HG02840 (cell line): ENCODE measurements at regions not wholly inside any gene's neighbourhood (a gene's known extent, or its start where the extent isn't known, plus 50 kb on each side); places are given as distances from the start of the nearest gene placed in this dataset.

ENCODE experiments used
- ATAC-seq: cut with Tn5 transposase; IDR thresholded peaks from one replicate; pipeline ENCODE4 v1.9.1; 2021; ENCODE audit warnings: mild to moderate bottlenecking, moderate library complexity, moderate number of reproducible peaks; ENCODE audit not compliant: unreplicated experiment, low FRiP score

DNA sequence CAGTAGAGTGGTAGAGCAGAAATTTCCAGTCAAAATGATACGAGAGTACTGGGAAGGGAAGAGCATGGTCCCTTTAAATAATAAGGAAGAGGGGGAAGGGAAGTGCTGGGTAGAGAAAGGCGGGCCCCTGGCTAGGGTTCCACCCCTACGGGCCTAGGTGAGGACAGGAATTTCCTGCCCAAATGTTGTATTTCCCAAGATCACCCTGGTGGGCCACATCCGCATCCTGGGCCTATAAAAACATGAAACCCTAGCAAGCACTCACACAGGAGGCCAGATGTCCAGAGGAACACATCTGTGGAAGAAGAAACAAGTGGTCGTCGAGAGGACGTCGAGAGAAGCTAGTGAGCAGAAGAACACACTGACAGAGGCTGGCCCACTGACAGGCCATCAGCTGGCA, 661.2 kb downstream of the SQOR start:
- ATAC-seq = no peak

DNA sequence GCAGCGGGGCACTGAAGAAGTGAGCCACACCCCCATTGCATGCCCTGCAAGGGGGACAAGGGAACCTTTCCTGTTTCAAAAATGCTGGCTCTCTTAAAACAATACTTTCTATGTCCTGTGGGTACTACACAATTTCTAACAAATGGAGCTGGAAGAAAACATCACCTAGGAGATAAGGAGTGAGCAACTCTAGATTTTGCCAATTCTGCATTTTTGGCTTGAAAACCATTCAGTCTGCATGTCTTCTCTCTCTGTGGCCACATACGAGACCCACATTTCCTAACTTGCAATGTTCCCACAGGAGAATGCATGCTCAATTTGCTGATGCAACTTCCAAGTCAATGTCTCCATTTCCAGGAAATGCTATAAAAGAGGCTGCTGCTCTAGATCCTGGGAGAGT, 662.0 kb downstream of the SQOR start:
- ATAC-seq = no peak

DNA sequence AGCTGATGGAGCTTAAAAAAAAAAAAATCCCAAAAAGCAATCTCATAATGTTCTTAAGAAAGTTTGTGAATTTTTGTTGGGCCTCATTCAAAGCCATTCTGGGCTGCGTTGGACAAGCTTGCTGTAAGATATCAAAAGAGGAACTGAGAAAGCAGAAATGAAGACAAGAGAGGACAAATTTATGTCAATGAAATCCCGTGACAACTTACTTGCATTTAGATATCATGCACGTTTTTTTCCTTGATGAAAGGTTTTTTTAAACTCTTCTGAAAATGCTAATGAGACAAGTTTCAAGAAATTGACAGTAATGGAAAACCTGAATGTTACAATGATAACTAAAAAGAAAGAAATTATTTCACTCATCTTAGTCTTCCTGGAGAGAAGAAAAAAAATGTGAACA, 662.9 kb downstream of the SQOR start:
- no peak for ATAC-seq

DNA sequence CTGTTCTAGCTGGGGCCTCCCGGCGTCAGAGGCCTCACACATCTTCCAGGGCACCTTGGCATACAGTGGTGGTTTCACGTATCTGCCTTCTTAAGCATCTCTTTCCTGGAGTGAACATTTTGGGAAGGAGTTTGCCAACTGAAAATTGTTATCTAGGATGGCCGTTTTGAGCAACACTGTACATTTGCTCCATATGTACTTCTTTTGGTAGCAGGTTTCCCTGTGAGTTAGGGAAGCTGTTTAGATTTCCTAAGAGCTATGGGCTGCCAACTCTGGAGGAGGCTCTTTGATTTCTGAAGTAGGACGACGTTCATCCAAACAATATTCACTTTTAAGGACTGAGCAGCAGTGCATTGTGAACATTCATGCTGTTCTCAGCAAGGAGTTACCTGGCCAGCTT, 665.9 kb downstream of the SQOR start:
- ATAC-seq = no peak

DNA sequence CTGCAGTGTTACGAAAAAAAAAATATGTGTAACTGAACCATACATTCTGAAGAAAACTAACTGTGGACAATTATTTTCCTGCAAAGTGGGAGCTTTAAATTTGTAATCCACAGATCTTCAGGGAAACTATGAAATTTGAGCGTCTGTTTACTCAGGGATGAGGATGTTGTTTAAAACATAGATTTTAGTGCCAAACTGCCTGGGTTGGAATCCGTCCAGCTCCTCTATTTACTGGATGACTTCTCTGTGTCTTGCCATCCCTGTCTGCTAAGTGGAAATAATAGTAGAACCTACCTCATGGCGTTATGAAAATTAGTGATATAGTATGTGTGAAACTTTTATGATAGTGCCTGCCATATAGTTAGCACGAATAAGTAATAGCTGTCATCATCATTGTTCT, 666.5 kb downstream of the SQOR start:
- ATAC-seq = no peak

DNA sequence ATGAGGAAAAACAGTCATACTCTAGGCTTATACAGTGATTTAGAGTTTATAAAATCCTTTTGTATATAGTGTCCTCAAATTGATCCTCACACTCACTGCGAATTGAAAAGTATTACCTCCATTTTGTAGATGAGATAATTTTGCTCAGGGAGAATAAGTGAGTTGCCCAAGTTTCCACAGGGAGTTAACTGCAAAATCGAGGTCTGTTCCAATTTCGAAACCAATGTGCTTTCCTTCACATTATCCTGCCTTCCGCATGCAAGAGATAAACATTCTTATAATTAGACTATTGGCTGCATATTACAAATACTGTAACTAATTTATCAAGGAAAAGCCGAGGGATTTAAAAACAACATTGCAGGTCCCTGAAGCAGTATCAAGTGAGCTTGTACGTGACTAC, 667.0 kb downstream of the SQOR start:
- no peak for ATAC-seq

DNA sequence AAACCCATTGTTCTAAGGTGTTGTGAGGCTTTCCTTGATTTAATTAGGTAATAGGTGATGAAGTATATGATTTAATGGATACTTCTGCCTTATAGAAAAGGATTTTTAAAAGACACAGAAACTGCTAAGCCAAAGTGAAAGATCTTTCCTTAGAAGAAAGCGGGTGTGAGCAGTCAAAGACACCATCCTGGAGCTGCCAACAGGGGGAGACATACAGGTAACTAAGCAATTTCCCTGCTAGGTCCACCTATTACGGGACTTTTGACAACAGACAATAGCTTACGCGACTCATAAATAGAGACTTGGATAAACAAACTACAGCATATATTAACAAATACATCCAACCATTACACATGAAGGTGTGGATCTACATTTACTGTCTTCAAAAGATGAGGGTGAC, 669.5 kb downstream of the SQOR start:
- no peak for ATAC-seq

DNA sequence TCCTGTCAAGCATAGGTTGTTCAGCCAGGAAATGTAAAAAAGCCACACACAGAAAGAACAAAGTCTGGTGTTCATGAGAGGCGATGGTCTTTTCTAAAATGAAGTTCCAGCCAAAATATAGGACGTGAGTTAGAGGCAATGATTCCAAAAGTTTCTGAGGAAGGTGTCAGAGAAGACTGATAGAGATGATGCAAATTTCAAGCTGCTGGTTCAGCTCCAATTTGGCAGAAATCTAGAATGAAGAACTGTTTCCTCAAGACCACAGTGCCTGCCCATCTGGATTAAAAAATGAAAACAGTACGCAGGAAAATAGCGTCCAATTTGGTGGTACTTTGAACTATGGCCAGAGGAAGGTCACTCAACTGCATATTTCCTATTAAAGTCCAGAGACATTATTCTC, 672.9 kb downstream of the SQOR start:
- no peak for ATAC-seq

DNA sequence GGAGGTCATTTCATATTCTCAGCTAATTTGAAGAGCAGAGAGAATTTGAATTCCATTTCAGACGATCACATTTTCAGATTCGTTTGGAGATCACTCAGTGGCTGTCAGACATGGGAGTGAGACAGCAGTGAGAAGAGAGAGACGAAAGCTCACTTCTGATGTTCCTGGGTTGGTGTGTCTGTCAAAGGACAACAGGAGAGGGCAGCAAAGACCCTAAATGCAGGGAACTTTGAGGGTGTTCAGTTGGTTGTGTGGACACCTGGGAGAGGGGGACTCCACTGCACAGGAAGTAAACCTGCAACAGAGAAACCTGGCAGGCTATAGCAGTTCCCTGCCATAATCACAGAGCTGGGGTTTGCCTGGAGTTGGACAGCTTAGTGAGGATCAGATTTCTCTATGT, 675.1 kb downstream of the SQOR start:
- no peak for ATAC-seq

DNA sequence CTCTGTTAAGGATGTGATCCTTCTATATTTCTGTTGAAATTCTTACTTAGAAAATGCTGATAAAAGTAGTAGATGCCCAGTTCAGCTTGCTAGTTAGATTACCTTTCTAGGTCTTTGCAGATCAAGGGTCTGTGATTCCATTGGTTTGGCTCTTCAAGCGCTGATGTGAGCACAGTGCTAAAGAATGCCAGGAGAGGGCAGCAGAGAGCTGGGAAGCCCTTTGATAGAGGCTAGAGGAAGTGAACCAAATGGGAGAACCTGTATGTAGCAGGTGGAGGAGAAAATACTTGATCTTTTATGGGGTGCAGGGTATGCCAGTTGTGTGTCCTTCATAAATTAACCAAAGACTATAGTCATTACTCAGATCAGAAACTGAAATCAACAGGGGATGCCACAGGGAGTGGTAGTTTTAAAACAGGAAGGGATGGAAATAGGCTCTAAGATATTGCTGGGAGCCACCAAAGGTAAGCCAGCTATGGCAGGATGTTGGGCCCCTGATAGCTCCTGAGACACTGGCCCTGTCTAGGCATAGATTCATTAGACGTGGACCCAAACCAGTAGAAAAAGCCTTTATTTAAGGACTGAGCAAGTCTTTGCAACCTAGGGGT, 677.4 kb downstream of the SQOR start:
- ATAC-seq = no peak

DNA sequence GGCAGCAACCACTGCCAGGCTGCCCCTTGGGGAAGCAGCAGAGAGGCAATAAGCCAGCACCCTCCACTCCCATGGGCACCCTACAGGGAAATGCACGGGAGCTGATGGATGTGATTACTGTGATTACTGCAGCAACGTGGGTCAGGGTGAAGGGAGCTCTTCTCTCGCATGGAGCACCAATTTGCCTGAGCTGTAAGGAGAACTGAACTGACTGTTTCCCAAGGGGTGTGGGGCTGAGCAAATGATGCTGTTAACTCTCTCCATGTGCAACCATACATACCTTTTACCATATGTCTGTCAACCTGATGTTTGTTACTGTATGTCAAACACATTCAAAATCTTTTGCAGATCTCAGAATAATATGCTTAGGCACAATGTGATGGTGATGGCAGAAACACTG, 680.6 kb downstream of the SQOR start:
- ATAC-seq = no peak

DNA sequence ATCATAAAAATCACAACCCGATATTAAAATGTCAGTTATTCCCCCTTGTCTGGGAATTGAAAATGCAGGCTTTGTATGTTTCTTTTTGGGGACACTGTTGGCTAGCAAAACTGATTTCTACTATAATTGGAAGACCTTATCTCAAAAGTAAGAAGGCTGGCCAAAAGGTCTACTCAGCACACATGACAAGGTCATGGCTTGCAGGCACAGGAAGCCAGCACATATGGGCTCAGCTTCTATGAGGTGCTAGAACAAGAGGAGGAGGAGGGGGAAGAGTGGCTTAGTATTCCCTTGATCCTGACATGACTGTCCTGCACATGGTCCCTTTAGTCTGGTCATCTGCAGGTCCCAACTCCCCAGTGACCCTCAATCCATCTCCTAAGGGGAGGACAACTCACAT, 681.2 kb downstream of the SQOR start:
- no peak for ATAC-seq

DNA sequence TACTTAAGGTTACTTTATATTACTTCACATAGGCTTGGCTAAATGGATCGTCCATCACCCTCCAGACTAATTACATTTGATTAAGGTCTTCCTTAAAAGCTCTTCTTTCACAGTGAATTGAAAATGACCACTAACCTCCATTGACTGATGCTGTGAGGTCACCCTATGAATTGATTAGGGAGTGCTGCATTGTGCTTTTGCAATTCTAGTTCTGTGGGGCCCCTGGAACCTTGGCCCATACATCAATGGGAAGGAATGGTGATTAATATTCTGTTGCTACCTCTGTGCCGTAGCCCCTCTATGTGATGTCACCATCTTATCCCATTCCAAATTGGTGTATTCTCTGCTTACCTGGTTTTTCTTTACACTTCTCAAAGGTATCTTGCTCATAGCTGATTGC, 682.2 kb downstream of the SQOR start:
- ATAC-seq = no peak

DNA sequence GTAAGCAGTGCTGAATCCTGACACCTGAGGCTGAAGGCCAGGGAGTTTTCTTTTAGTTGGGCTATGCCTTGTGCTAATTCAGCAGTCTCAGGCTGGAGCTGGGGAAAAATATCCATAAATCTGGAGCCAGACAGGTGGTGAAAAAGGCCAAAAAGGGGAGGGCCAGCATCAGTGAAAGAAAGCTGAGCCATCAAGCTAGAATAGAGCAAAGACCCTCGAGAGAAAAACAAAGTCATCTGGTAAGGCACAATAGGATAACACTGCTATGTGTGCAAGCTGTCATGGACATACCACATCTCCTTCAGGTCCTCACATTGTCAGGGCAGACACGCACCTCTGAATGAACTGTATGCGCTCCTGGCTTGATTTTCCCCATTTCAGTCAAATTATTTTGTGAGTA, 687.9 kb downstream of the SQOR start:
- ATAC-seq = no peak

DNA sequence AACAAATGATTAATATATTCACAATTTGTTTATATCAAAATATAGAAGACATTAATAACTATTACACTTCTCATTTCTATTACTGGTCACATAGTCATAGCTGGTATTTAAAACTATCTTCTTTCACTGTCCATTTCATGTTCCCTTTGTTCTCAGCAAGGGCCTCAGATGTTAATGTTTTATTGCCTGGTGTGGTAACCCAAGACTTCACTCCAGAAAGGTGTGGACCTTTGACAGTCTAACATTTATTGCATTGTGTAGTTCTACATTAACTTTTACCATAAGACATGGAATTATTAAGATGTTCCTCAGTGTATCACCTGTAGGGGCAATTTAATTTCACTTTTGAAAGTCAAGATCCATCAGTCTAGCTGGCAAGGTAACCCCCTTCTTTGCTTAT, 691.3 kb downstream of the SQOR start:
- ATAC-seq = no peak

DNA sequence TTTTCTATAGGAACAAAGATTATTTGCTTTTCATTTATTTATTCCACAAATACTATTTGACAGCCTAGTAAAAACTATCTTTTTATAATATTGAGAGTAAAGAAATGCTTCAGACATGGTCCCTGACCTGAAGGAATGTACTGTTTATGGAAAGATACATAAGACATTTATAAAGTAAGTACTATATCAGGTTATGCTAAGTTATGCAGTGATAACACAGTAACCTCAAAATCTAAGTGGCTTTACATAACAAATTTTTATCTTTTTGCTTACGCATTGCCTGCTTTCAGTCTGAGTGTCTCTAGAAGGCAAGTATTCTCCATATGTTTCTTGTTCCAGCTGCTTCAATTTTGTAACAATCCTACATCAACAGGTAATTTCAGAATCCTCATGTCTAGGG, 694.0 kb downstream of the SQOR start:
- no peak for ATAC-seq

DNA sequence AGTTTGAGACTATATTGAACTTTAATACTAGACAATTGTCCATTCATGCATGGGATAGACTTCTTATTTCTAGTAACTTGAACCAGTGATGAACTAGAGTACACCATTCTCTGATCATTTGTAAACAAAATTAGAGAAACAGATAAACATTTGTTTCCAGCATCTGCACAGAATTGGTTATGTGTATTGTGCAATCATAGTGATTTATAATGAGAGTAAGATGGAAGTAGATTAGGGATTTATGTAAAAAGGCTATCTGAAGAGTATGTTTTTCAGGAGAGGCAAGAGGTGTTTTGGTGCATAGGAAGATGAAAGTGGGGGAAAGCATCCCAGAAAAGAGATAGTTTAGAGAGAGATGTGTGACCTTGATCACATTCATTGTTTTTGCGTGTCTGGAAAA, 695.0 kb downstream of the SQOR start:
- ATAC-seq = no peak

DNA sequence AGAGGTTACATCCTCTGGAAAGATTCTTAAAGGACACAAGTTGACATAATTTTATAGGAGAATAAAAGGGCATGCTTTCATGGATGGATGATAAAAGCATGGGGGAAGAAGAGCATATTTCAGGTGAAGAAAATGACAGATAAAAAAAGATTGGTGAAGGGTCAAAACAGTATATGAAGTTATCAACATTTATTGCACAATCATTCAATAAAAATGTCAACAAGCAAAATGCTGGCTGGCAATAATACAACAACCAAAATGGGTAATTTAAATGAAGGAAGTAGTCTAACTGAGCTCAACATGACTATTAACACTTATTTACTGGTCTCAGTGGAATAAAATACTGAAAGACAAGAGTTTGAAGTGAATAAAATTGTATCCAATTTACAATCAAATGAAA, 696.7 kb downstream of the SQOR start:
- ATAC-seq = no peak

DNA sequence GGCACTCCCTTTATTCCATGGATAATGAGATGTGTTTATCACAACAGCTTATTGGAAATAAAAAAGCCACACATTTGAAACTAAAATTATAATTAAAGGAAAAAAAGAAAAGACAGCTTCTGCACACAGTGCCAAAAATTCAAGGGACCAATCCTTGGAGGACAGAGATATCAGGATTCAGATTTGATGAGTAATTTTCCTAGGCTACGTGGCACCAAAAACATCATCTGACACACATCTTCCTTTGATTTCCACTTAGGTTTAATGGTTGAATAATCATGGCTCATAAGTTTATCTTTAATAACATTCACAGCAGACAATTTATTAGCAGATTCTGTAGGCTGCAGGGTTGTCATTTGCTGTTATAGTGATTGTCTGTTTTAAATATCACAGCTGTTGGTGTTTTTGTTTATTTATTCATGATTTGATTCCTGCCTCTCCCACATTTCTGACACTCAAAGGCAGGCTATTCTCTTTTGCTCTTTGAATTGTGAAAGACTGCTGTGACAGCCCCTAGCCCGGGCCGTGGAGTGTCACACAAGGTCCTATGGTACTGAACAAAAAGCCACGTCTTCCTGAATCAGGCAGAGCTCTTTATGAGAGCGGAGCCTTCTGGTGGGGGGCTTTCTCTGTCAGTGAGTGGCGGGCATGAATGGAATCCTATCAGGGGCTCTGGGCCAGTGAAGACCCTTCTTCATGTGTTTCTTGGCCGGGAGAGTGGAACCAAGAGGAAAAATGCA, 708.5 kb downstream of the SQOR start:
- no peak for ATAC-seq

DNA sequence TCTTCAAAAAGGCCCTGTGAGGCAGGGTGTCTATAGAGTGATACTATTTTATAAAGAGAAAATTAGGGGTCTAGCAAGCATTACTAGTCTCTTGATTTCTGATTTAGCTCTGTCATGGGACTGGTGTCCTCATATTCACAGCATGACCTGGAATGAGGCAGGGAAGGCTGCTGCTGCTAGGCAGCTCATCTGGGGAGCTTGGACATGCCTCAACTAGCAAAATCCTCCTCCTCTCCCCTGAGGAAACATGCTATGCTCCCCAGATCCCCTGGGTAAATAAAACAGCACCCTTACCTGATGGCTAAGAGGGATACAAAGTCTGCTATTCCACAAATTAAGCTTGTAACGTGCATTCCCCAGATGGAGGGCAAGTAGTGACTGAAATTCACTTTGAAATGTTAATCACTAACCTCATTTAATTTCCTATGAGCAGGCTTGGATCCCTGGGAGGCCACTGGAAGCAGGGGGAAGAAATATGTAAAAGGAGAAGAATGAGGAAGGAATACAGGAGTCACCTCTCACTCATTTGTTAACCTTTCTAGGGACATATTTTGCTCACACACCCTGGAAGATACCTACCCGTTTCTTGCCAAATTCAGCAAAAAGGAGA, 709.4 kb downstream of the SQOR start:
- ATAC-seq = no peak

DNA sequence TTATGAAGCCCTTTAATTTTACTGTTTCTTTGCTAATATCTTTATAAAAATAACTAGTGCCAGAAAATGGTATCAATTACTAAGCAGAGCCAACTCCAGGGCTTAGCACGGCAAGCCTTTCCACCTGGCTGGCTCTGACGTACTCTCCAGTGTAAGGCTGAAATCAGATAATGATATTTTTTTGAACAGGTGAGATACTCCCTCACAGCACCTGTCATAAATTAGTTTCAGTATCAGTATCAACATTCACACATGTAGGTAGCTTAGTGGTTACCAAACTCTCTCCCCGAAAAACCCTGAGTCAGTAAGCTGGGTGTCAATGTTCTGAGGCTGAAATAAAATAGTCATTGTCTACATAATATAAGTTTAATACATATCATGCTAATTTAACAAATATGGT, 710.1 kb downstream of the SQOR start:
- ATAC-seq = no peak

DNA sequence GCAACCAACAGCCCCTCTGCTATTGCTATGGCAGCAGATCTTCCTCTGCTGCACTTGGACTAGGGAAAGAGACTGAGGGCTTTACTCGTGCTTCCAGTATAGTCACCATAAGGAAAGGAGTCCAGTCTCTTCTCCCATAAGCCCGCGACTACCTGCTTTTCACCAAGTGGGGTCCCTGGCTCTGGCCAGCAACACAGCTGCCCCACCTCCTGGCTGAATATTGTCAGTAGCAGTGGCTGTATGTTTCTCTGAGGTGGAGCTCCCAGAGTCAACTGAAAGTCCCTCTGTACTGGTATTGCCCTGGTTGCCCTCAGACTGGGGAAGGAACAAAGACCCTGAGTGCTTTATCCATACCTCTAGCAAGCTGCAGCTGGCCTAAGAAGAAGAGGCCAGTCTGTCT, 719.6 kb downstream of the SQOR start:
- no peak for ATAC-seq
